Brain microvascular endothelial cell (primary cell): ENCODE measurements at regions not wholly inside any gene's neighbourhood (a gene's known extent, or its start where the extent isn't known, plus 50 kb on each side); places are given as distances from the start of the nearest gene placed in this dataset.

Experiments
- DNase-seq: peaks from one replicate; pipeline ENCODE4 v3.0.0-alpha.2; 2020
- H3K27ac ChIP-seq: fragments of 250-450 bp; sonication (Bioruptor Pico); 2 replicates; pipeline ENCODE4 v1.5.1; 2020; ENCODE audit warnings: mild to moderate bottlenecking, moderate library complexity
- H3K27me3 ChIP-seq: fragments of 250-450 bp; sonication (Bioruptor Pico); replicated peaks from 2 replicates; pipeline ENCODE4 v1.5.1; 2020; ENCODE audit warnings: mild to moderate bottlenecking
- H3K36me3 ChIP-seq: fragments of 250-450 bp; sonication (Bioruptor Pico); replicated peaks from 2 replicates; pipeline ENCODE4 v1.5.1; 2020; ENCODE audit warnings: mild to moderate bottlenecking
- H3K4me3 ChIP-seq: 2 replicates; pipeline ENCODE4 v1.5.1; 2011; ENCODE audit warnings: low read depth, mild to moderate bottlenecking, control low read depth, low read length, moderate library complexity
- CTCF ChIP-seq: IDR thresholded peaks from 2 replicates; pipeline ENCODE4 v1.5.1; 2011; ENCODE audit warnings: low read depth, mild to moderate bottlenecking, moderate library complexity, low read length, control low read depth, inconsistent platforms; ENCODE audit errors: missing control alignments
- in situ Hi-C: cut with HindIII; loops from 2 replicates; pipeline ENCODE4 v1.10.0; 2017; ENCODE audit warnings: low sequenced_read_pairs, low pct_ligation_motif_present

GRCh38 chr3:87358066-87358465, 81.7 kb upstream of the POU1F1 start:
- no peak for TF ChIP-seq CTCF
- in situ Hi-C loops, result no loop called here
- Histone ChIP-seq H3K27me3 (no peaks in the 10 kb centered on the region), H3K4me3 (no peak overlapping the region), H3K36me3 (no peaks in the 10 kb centered on the region), H3K27ac (no peak overlapping the region)
- no peak for DNase-seq

GRCh38 chr3:87354398-87354797, 78.0 kb upstream of the POU1F1 start:
- no peaks in the 10 kb centered on the region for H3K36me3 ChIP-seq
- no peak for DNase-seq
- no peak for TF ChIP-seq CTCF
- no peak overlapping the region for H3K4me3 ChIP-seq
- in situ Hi-C loops, result no loop called here
- H3K27ac ChIP-seq, result no peak overlapping the region
- H3K27me3 ChIP-seq, result no peaks in the 10 kb centered on the region

- Histone ChIP-seq H3K27me3 (no peaks in the 10 kb centered on the region), H3K27ac (no peak overlapping the region), H3K36me3 (no peaks in the 10 kb centered on the region), H3K4me3 (no peak overlapping the region)
- DNase-seq, result no peak
- in situ Hi-C loops, result no loop called here
- no peak for TF ChIP-seq CTCF
Observed at GRCh38 chr3:87351937-87352336, 75.6 kb upstream of the POU1F1 start.

- H3K27ac ChIP-seq, result no peak overlapping the region
- H3K27me3 ChIP-seq, result no peaks in the 10 kb centered on the region
- in situ Hi-C loops, result no loop called here
- H3K4me3 ChIP-seq, result no peak overlapping the region
- TF ChIP-seq CTCF, result peak; percentile 84
- DNase-seq, result peak; percentile 27
- H3K36me3 ChIP-seq, result no peaks in the 10 kb centered on the region
Observed at GRCh38 chr3:87350367-87351199, 74.2 kb upstream of the POU1F1 start.

- in situ Hi-C loops, result no loop called here
- H3K36me3 ChIP-seq, result no peaks in the 10 kb centered on the region
- no peak for TF ChIP-seq CTCF
- H3K4me3 ChIP-seq, result no peak overlapping the region
- no peak overlapping the region for H3K27ac ChIP-seq
- no peak for DNase-seq
- no peaks in the 10 kb centered on the region for H3K27me3 ChIP-seq
Observed at GRCh38 chr3:87349833-87350232, 73.4 kb upstream of the POU1F1 start.

- Histone ChIP-seq H3K36me3 (no peaks in the 10 kb centered on the region), H3K4me3 (no peak overlapping the region), H3K27me3 (no peaks in the 10 kb centered on the region), H3K27ac (no peak overlapping the region)
- no peak for DNase-seq
- TF ChIP-seq CTCF, result no peak
- in situ Hi-C loops, result no loop called here
Observed at GRCh38 chr3:87336761-87337160, 60.4 kb upstream of the POU1F1 start.
